ENCODE measurements at regions not wholly inside any gene's neighbourhood (a gene's known extent, or its start where the extent isn't known, plus 50 kb on each side); places are given as distances from the start of the nearest gene placed in this dataset.
"Not testable (repeated sequence)": the region's sequence is repeated elsewhere in the genome, so short reads cannot be mapped to it uniquely, and the experiment has no call there.

GRCh38 chr3:75611724-75612460, 52.2 kb upstream of the FRG2C start:
- DNase-seq = not testable (repeated sequence)

Data from NCI-H82 (cell line).